OCI-LY1 (cell line): ENCODE measurements at regions not wholly inside any gene's neighbourhood (a gene's known extent, or its start where the extent isn't known, plus 50 kb on each side); places are given as distances from the start of the nearest gene placed in this dataset.

Source experiments
- CTCF ChIP-seq: fragments of 200-600 bp; sonication (generic), shearing (Covaris generic); IDR thresholded peaks from 2 replicates; pipeline ENCODE4 v1.5.1; 2017; ENCODE audit warnings: mild to moderate bottlenecking, antibody characterized with exemption, low read length, moderate library complexity, mixed read lengths
- EZH2 ChIP-seq: fragments of 200-600 bp; sonication (generic), shearing (Covaris generic); IDR thresholded peaks from 2 replicates; pipeline ENCODE4 v1.8.0; 2017; ENCODE audit warnings: borderline replicate concordance, mixed run types, mild to moderate bottlenecking, antibody characterized with exemption, low read length, moderate library complexity, mixed read lengths

GRCh38 chr6:119658917-119659316, 309.4 kb upstream of the MAN1A1 start:
- TF ChIP-seq CTCF, result no peak
- TF ChIP-seq EZH2, result no peak
